ENCODE measurements at regions not wholly inside any gene's neighbourhood (a gene's known extent, or its start where the extent isn't known, plus 50 kb on each side); places are given as distances from the start of the nearest gene placed in this dataset.

- TF ChIP-seq TEAD4 (CRISPR knock-in tag; IDR thresholded peaks at IDR 0.05) (no peak), CTCF (IDR thresholded peaks at IDR 0.05) (no peak)
- TF ChIP-seq, protein P1, sequence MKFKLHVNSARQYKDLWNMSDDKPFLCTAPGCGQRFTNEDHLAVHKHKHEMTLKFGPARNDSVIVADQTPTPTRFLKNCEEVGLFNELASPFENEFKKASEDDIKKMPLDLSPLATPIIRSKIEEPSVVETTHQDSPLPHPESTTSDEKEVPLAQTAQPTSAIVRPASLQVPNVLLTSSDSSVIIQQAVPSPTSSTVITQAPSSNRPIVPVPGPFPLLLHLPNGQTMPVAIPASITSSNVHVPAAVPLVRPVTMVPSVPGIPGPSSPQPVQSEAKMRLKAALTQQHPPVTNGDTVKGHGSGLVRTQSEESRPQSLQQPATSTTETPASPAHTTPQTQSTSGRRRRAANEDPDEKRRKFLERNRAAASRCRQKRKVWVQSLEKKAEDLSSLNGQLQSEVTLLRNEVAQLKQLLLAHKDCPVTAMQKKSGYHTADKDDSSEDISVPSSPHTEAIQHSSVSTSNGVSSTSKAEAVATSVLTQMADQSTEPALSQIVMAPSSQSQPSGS (CRISPR knock-in tag; IDR thresholded peaks at IDR 0.05; ENCODE audit: borderline replicate concordance, low read depth), result no peak
These were observed 70.9 kb upstream of the FHL2 start for GRCh38 chr2:105469781-105470180.

All from WTC11 (cell line).